NCI-H1930 (cell line): ENCODE measurements at regions not wholly inside any gene's neighbourhood (a gene's known extent, or its start where the extent isn't known, plus 50 kb on each side); places are given as distances from the start of the nearest gene placed in this dataset.

Experiments
- DNase-seq, 2 experiments: peaks; one replicate each; lab custom pipeline; 2025; lab: John Stamatoyannopoulos, UW

DNA sequence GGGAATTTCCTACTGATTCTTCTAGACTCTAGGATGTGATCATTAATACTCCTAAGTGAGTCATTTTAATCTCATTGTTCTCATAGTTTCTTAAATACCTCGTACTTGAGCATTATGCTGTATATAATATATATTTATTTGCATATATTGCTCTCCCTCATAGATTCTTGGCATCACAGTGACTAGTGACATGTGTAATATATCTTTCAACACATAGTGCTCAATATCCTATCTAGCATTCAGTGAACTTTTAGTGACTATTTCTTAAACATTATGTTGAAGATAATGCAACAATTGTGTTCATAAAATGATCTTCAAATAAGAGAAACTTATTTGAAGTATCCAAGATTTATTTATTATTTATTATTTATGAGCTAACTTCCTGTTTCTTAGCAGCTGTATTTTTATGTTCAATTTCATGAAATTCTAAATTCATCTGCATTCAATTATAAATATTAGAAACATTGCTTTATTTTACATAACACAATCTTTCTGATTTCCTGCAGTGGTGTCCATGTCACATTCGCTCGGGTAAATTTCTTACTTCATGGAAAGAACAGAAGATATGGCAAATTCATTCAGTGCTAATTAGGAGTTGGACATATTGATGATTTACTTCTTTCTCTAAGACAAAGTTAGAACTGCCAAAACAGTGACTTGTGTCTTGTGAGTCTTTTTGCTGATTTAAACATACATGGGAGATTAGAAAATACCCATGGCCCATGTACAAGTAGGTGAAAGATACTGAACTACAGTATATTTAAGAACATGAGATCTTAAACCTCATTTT, 1095.5 kb upstream of the IGFBP7 start:
- DNase-seq: no peak

- DNase-seq: no peak
These were observed 1082.0 kb upstream of the IGFBP7 start for GRCh38 chr4:58192217-58192616.

DNA sequence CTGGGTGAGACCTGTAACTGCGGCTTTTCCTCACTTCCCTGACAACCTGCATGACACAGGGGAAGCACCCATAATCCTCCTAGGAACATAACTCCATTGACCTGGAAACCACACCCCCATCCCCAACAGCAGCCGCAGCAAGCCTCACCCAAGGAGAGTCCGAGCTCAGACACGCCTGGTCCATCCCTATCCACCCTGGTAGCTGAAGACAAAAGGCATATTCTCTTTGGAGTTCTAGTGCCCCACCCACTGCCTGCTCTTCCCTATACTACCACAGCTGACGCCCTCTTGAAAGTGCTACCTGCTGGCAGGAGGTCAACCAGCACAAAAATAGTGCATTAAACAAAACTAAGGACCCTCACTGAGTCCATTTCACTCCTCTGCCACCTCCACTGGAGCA, 1080.9 kb upstream of the IGFBP7 start:
- DNase-seq: no peak

DNA sequence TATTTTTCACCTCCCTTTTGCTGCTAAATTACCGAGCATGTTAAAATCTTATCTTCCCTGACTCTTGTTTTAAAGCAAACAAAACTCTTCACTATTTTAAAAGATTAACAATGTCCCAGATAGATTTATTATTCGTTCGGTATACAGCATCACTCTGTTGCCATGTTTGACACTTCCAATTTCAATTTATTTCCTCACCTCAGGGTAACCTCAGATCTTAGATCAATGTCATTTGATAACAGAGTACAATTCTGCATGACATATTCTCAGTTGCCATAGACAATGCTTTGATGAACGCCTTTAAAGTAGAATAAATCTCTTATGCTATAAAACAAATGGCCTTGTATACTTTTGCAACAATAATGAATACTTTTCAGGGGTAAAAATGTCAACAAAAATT, 1078.1 kb upstream of the IGFBP7 start:
- DNase-seq: no peak

GRCh38 chr4:58175024-58175423, 1064.8 kb upstream of the IGFBP7 start:
- DNase-seq: no peak

DNA sequence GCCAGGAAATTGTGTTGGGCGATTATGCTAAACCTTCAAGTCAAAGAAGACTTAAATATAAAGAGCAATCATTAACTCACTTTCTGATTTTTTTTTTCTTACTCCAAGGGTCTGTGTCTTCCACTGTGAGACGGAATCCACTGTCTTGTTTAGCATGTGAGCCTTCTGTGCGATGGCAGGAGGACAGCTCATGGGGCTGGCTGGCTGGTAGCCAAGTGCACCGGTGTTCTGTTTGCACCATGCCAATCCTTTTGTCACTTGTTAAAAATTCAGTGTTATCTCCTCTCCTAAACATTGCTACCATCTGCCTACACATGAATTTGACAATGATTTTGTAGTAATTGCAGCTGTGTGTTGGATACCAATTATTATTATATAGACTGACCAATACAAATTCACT, 1056.3 kb upstream of the IGFBP7 start:
- no peak for DNase-seq

DNA sequence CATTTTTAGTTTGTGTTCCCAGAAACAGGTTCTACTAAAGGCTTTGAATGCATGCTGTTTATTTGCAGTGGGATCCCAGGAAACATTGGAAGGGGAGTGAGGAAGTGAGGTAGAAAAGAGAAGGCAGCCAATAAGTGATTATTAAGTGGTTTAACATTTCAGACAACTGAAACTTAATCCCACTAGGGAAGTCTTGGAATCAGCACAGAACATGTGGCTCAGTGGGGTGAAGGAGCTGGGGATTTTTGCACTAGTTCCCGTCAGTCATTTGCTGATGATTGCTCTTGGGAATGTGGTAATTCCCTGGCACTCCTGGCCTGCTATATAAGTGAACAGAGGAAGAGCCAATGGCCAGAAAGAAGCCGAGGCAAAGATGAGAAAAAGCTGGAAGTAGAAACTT, 1053.0 kb upstream of the IGFBP7 start:
- no peak for DNase-seq

- no peak for DNase-seq
These were observed 1039.4 kb upstream of the IGFBP7 start for GRCh38 chr4:58149404-58150085.

DNA sequence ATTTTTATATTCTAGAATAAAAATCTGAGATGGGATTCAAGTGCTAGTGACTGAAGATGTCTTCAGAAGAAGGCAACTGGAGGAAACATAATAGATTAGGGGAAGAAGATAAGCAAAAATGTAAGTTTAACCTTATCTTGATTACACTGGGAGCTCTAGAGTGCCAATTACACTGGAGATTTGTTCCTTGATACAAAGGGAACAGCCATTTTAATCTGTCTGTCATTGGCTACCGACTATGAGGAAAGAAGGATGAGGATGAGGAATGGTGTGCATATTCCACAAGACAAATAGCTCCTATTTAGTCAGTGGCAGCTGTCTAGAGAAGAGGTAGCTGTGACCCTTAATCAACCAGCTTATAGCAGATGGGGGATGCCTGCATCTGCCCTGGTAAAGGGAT, 1034.5 kb upstream of the IGFBP7 start:
- DNase-seq: no peak

GRCh38 chr4:58138786-58139668, 1028.8 kb upstream of the IGFBP7 start:
- no peak for DNase-seq

- no peak for DNase-seq
These were observed 1026.4 kb upstream of the IGFBP7 start for GRCh38 chr4:58136604-58137003.

GRCh38 chr4:58127680-58128079, 1017.5 kb upstream of the IGFBP7 start:
- DNase-seq: no peak

GRCh38 chr4:58119298-58119697, 1009.1 kb upstream of the IGFBP7 start:
- DNase-seq: no peak

GRCh38 chr4:58113126-58113525, 1002.9 kb upstream of the IGFBP7 start:
- no peak for DNase-seq

- no peak for DNase-seq
These were observed 1001.6 kb upstream of the IGFBP7 start for GRCh38 chr4:58111818-58112217.

- DNase-seq: no peak
These were observed 983.2 kb upstream of the IGFBP7 start for GRCh38 chr4:58093352-58093751.

DNA sequence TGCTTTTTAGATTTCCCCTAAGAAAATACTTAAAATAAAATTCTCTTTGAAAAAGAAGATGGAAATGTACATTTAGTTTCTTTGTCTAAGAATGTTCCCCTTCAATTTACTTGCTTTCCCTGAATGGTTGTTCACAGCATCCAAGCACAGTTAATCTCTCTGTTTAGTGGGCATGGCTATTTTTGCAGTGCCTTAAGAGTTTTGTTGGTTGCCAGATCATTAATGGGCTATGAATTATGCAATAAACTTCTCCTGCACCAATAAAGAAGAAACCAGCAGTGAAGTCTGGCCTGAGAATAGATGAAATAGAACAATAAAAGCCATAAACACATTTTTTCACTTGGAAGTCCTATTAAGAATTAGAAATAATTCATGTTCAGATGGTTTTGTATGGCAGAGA, 980.4 kb upstream of the IGFBP7 start:
- no peak for DNase-seq

DNA sequence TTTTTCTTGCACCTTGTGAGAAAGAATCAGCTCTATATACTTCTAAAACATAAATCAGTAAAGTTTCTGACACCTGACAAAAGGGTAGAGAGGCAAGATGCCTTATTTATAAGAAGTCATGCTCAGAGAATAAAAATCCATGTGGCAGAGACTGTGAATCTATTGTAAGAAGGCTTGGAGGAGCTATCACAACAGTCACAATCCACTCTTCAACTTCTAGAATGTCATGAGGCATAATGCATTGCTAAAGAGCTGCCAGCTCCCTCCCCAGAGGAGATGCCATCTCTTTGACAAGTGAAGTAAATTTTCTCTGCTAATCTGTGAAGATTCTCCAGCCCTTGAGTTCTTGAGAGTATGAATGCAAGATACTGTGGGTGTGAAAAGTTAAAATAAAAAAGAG, 971.2 kb upstream of the IGFBP7 start:
- no peak for DNase-seq

DNA sequence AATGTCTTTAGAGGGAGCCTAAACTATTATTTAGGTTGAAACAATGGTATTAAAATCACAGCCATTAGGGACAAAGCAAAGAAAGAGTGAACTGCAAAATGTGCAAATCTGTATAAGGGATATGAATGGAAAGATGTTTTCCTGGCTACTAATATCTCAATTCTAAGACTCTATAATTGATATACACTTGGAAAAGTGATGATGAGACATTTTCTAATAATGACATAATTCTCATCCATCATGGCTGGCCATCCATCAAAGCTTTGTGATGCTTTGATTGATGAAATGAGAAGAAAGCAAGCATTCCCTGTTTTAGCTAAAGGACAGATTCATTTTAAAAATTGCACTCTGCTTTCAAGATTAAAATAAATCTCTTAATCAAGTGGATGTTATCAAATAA, 965.5 kb upstream of the IGFBP7 start:
- no peak for DNase-seq

GRCh38 chr4:58074382-58074781, 964.2 kb upstream of the IGFBP7 start:
- no peak for DNase-seq

DNA sequence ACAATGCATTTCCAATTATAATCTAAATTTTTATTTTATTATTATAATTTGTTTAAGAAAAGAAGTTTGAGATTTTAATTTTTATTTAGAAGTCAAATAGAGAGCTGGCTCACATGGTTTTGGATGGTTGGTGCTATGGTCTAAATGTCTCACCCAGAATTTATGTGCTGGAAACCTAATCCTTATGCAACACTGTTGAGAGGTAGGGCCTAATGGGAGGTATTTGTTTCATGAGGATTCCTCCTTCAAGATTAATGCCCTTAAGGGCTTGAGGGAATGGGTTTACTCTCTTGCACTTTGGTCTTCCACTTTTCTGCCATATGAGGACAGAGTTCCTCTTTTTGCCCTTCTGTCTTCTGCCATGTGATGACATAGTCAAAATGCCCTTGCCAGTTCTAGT, 960.5 kb upstream of the IGFBP7 start:
- DNase-seq: no peak

- DNase-seq: no peak
These were observed 954.5 kb upstream of the IGFBP7 start for GRCh38 chr4:58064653-58065052.
